Kidney (tissue), 13 donors: ENCODE measurements at regions not wholly inside any gene's neighbourhood (a gene's known extent, or its start where the extent isn't known, plus 50 kb on each side); places are given as distances from the start of the nearest gene placed in this dataset.
A peak's percentile ranks its signal among the peaks of the same experiment; 100 is the strongest.

ENCODE experiments used
- DNase-seq, 5 donors: peaks; one replicate each; pipeline ENCODE4 v3.0.0-alpha.2; 2013 to 2020
- FAIRE-seq: peaks from 2 replicates; lab custom pipeline; 2012; peaks lifted over from hg19 to GRCh38; lab: Jason Lieb, UNC
- H3K27ac ChIP-seq, 2 donors: one replicate each; pipeline ENCODE4 v1.7.0; 2013; ENCODE audit warnings: low read depth in 2 of 2, low read length in 2 of 2, inconsistent platforms in 1 of 2
- H3K27me3 ChIP-seq: one replicate; pipeline ENCODE4 v1.7.1; 2013; ENCODE audit warnings: low read length, inconsistent platforms; ENCODE audit not compliant: control insufficient read depth, insufficient read depth
- H3K36me3 ChIP-seq, 3 donors: one replicate each; pipeline versions ENCODE4 v1.7.0 to v1.7.1; 2013; ENCODE audit warnings: low read length in 3 of 3, control low read depth in 1 of 3, inconsistent platforms in 1 of 3; ENCODE audit not compliant: insufficient read depth in 3 of 3, control insufficient read depth in 2 of 3
- H3K4me1 ChIP-seq, 3 donors: one replicate each; pipeline versions ENCODE4 v1.7.0 to v1.7.1; 2013; ENCODE audit warnings: low read length in 3 of 3, inconsistent platforms in 1 of 3, low read depth in 1 of 3; ENCODE audit not compliant: control insufficient read depth in 2 of 3, insufficient read depth in 2 of 3
- H3K4me3 ChIP-seq, 3 donors: one replicate each; pipeline versions ENCODE4 v1.7.0 to v1.8.1; 2013; ENCODE audit warnings: low read length in 3 of 3, control low read depth in 1 of 3, inconsistent platforms in 1 of 3
- H3K9ac ChIP-seq, 3 donors: one replicate each; pipeline versions ENCODE4 v1.7.0 to v1.7.1; 2013; ENCODE audit warnings: low read length in 3 of 3, control low read depth in 1 of 3, inconsistent platforms in 1 of 3
- H3K9me3 ChIP-seq, 3 donors: one replicate each; pipeline versions ENCODE4 v1.7.0 to v1.7.1; 2013; ENCODE audit warnings: low read length in 3 of 3, control low read depth in 1 of 3, inconsistent platforms in 1 of 3; ENCODE audit not compliant: control insufficient read depth in 2 of 3, insufficient read depth in 1 of 3
- CTCF ChIP-seq: IDR thresholded peaks from 3 replicates; pipeline ENCODE4 v1.5.1; 2012; ENCODE audit warnings: mild to moderate bottlenecking, moderate library complexity, borderline replicate concordance; ENCODE audit not compliant: insufficient read depth; ENCODE audit errors: extremely low read depth
- intact Hi-C: fragments of 100-400 bp; cut with DNase I; formaldehyde crosslinking; loops from one replicate; pipeline ENCODE4 v1.11.1; 2022
- donor health status: control.
- donor health status: control.
- donor health status: control.
- donor health status: control.
- donor health status: control.
- donor health status: DM: yes; HTN: yes; CAD: no.
- donor health status: Normal renal cell carcinoma (clear cell type).

GRCh38 chr9:107739601-107740082 is 250.1 kb upstream of the KLF4 start:
- FAIRE-seq (no peak), DNase-seq (peak in 1 of 5 donors; percentile 80)
- intact Hi-C loops: no loop called here
- Histone ChIP-seq H3K9ac (no peak overlapping the region), H3K36me3 (no peaks in the 10 kb centered on the region), H3K4me1 (no peaks in the 10 kb centered on the region), H3K27ac (no peak overlapping the region), H3K9me3 (no peaks in the 10 kb centered on the region), H3K27me3 (no peaks in the 10 kb centered on the region), H3K4me3 (no peak overlapping the region)
- TF ChIP-seq CTCF: no peak

- TF ChIP-seq CTCF: no peak
- DNase-seq (no peak), FAIRE-seq (no peak)
- Histone ChIP-seq H3K36me3 (no peaks in the 10 kb centered on the region), H3K27ac (peak overlapping the region; percentile 0 to 23), H3K9ac (no peak overlapping the region), H3K4me1 (no peaks in the 10 kb centered on the region), H3K9me3 (no peaks in the 10 kb centered on the region), H3K27me3 (no peaks in the 10 kb centered on the region), H3K4me3 (no peak overlapping the region)
- intact Hi-C loops: no loop called here
Measured at GRCh38 chr9:107738789-107739188, 249.2 kb upstream of the KLF4 start.

- no peaks in the 10 kb centered on the region for H3K27me3 ChIP-seq
- no peak overlapping the region for H3K4me3 ChIP-seq
- DNase-seq (peak in 2 of 5 donors; percentile 22 to 93), FAIRE-seq (no peak)
- intact Hi-C loops: no loop called here
- no peaks in the 10 kb centered on the region for H3K36me3 ChIP-seq
- H3K9ac ChIP-seq: no peak overlapping the region
- peak overlapping the region; percentile 23 to 44 for H3K27ac ChIP-seq
- peaks cover 0 to 6% (median 3%) of the 10 kb centered on the region in 3 donors for H3K4me1 ChIP-seq
- H3K9me3 ChIP-seq: no peaks in the 10 kb centered on the region
- TF ChIP-seq CTCF: no peak
Measured at GRCh38 chr9:107737987-107738743, 248.6 kb upstream of the KLF4 start.

- Histone ChIP-seq H3K9me3 (no peaks in the 10 kb centered on the region), H3K9ac (no peak overlapping the region), H3K36me3 (no peaks in the 10 kb centered on the region), H3K27me3 (no peaks in the 10 kb centered on the region), H3K27ac (no peak overlapping the region), H3K4me3 (no peak overlapping the region), H3K4me1 (peaks cover 0 to 11% (median 7%) of the 10 kb centered on the region in 3 donors)
- no peak for DNase-seq
- no peak for FAIRE-seq
- intact Hi-C loops: no loop called here
- no peak for TF ChIP-seq CTCF
Measured at GRCh38 chr9:107737610-107737986, 248.0 kb upstream of the KLF4 start.
